Lower lobe of right lung (tissue), 2 donors: ENCODE measurements at regions not wholly inside any gene's neighbourhood (a gene's known extent, or its start where the extent isn't known, plus 50 kb on each side); places are given as distances from the start of the nearest gene placed in this dataset.

Experiments used
- ATAC-seq, 2 donors: fragments of 200-7000 bp; cut with Tn5 transposase; one replicate each; pipeline ENCODE4 v1.9.1; 2020 to 2022; ENCODE audit warnings: mild to moderate bottlenecking in 2 of 2, moderate library complexity in 2 of 2
- DNase-seq: peaks from one replicate; pipeline ENCODE4 v3.0.0-alpha.2; 2020
- H3K27ac ChIP-seq: fragments of 200-600 bp; one replicate; pipeline ENCODE4 v1.8.0; 2022
- H3K27me3 ChIP-seq: fragments of 200-600 bp; one replicate; pipeline ENCODE4 v1.8.0; 2022; ENCODE audit warnings: low read depth
- H3K36me3 ChIP-seq: fragments of 200-600 bp; one replicate; pipeline ENCODE4 v1.8.0; 2022; ENCODE audit warnings: mild to moderate bottlenecking
- H3K4me1 ChIP-seq: fragments of 200-600 bp; one replicate; pipeline ENCODE4 v1.8.0; 2022
- H3K4me3 ChIP-seq: fragments of 200-600 bp; one replicate; pipeline ENCODE4 v1.8.0; 2022; ENCODE audit warnings: mild to moderate bottlenecking
- H3K9me3 ChIP-seq: fragments of 200-600 bp; one replicate; pipeline ENCODE4 v1.8.0; 2022
- CTCF ChIP-seq: fragments of 200-600 bp; IDR thresholded peaks from one replicate; pipeline ENCODE4 v1.8.0; 2022; ENCODE audit warnings: antibody characterized with exemption, mild to moderate bottlenecking
- intact Hi-C: fragments of 100-400 bp; cut with DNase I; formaldehyde crosslinking; loops from one replicate; pipeline ENCODE4 v1.11.0; 2022
- donor health status: DM: no; HTN: yes; CAD: no; lungs with severe emphysema.

GRCh38 chr2:228245601-228246000 lies 64.1 kb upstream of the SPHKAP start:
- intact Hi-C loops, result no loop called here
- no peaks in the 10 kb centered on the region for H3K36me3 ChIP-seq
- DNase-seq, result no peak
- no peak for TF ChIP-seq CTCF
- no peak for ATAC-seq
- no peaks in the 10 kb centered on the region for H3K27me3 ChIP-seq
- no peaks in the 10 kb centered on the region for H3K4me1 ChIP-seq
- H3K9me3 ChIP-seq, result no peaks in the 10 kb centered on the region
- no peak overlapping the region for H3K27ac ChIP-seq
- H3K4me3 ChIP-seq, result no peak overlapping the region

GRCh38 chr2:228242591-228242990 lies 61.1 kb upstream of the SPHKAP start:
- no peak for ATAC-seq
- H3K27me3 ChIP-seq, result no peaks in the 10 kb centered on the region

GRCh38 chr2:228239907-228240561 lies 58.5 kb upstream of the SPHKAP start:
- Histone ChIP-seq H3K36me3 (no peaks in the 10 kb centered on the region), H3K4me1 (no peaks in the 10 kb centered on the region), H3K27ac (no peak overlapping the region), H3K4me3 (no peak overlapping the region), H3K27me3 (no peaks in the 10 kb centered on the region), H3K9me3 (no peaks in the 10 kb centered on the region)
- no peak for TF ChIP-seq CTCF
- ATAC-seq, result no peak
- no peak for DNase-seq
- intact Hi-C loops, result no loop called here

More at GRCh38 chr2:228242591-228242990, 61.1 kb upstream of the SPHKAP start:
- H3K9me3 ChIP-seq, result no peaks in the 10 kb centered on the region
- H3K27ac ChIP-seq, result no peak overlapping the region
- H3K4me1 ChIP-seq, result no peaks in the 10 kb centered on the region
- intact Hi-C loops, result no loop called here
- H3K36me3 ChIP-seq, result no peaks in the 10 kb centered on the region
- DNase-seq, result no peak
- no peak for TF ChIP-seq CTCF
- H3K4me3 ChIP-seq, result no peak overlapping the region

GRCh38 chr2:228239207-228239906 lies 57.9 kb upstream of the SPHKAP start:
- H3K4me1 ChIP-seq, result no peaks in the 10 kb centered on the region
- no peak overlapping the region for H3K27ac ChIP-seq
- no peaks in the 10 kb centered on the region for H3K27me3 ChIP-seq
- no peak for TF ChIP-seq CTCF
- H3K4me3 ChIP-seq, result no peak overlapping the region
- no peaks in the 10 kb centered on the region for H3K9me3 ChIP-seq
- ATAC-seq, result no peak
- H3K36me3 ChIP-seq, result no peaks in the 10 kb centered on the region
- no peak for DNase-seq
- intact Hi-C loops, result no loop called here
